IMR-90 (cell line): ENCODE measurements at regions not wholly inside any gene's neighbourhood (a gene's known extent, or its start where the extent isn't known, plus 50 kb on each side); places are given as distances from the start of the nearest gene placed in this dataset.

Source experiments
- ATAC-seq: fragments of 200-7000 bp; cut with Tn5 transposase; 2 replicates; pipeline ENCODE4 v1.9.1; 2020; ENCODE audit warnings: low read depth, mild to moderate bottlenecking, moderate library complexity
- BruUV-seq: library from RNA; stranded (reverse); fragments of 400-500 nt; replicated peaks from 2 replicates; lab custom pipeline; 2021; lab: Mats Ljungman, UMichigan
- CTCF ChIA-PET: fragments of 300-600 bp; formaldehyde crosslinking; extraction: SDS; loops from one replicate; lab custom pipeline; 2021; ENCODE audit warnings: antibody characterized with exemption; lab: Yijun Ruan, JAX
- POLR2A ChIA-PET: fragments of 300-600 bp; sonication (Branson Sonifier 250); formaldehyde crosslinking; loops from one replicate; lab custom pipeline; 2022; ENCODE audit warnings: antibody characterized with exemption; ENCODE audit not compliant: unreplicated experiment; lab: Charles Lee
- DNase-seq: peaks from one replicate; pipeline ENCODE4 v3.0.0; 2013
- H2AFZ ChIP-seq: replicated peaks from 2 replicates; pipeline ENCODE3; 2013; ENCODE audit warnings: low read length, mild to moderate bottlenecking; ENCODE audit not compliant: poor library complexity
- H2AK5ac ChIP-seq: 2 replicates; pipeline ENCODE4 v1.6.1; 2013; ENCODE audit warnings: low read depth, low read length, inconsistent platforms
- H2AK9ac ChIP-seq: replicated peaks from 2 replicates; pipeline ENCODE3; 2013; ENCODE audit warnings: mild to moderate bottlenecking, low read depth, low read length, moderate library complexity; ENCODE audit not compliant: poor library complexity
- H2BK120ac ChIP-seq: 2 replicates; pipeline ENCODE4 v1.6.1; 2013; ENCODE audit warnings: low read depth, low read length, inconsistent platforms
- H2BK15ac ChIP-seq: 3 replicates; pipeline ENCODE4 v1.6.1; 2013; ENCODE audit warnings: low read depth, low read length, inconsistent platforms
- H2BK20ac ChIP-seq: 2 replicates; pipeline ENCODE4 v1.6.1; 2013; ENCODE audit warnings: low read depth, mild to moderate bottlenecking, inconsistent platforms, low read length, moderate library complexity
- H2BK5ac ChIP-seq: 2 replicates; pipeline ENCODE4 v1.6.1; 2013; ENCODE audit warnings: mild to moderate bottlenecking, low read depth, low read length, inconsistent platforms; ENCODE audit not compliant: poor library complexity, severe bottlenecking
- H3K14ac ChIP-seq: replicated peaks from 2 replicates; pipeline ENCODE4 v1.6.1; 2013; ENCODE audit warnings: low read depth, low read length, inconsistent platforms
- H3K18ac ChIP-seq: 2 replicates; pipeline ENCODE4 v1.6.1; 2013; ENCODE audit warnings: low read depth, low read length, control low read depth
- H3K23ac ChIP-seq: 2 replicates; pipeline ENCODE4 v1.6.1; 2013; ENCODE audit warnings: low read depth, low read length, inconsistent platforms
- H3K27ac ChIP-seq: 2 replicates; pipeline ENCODE4 v1.5.1; 2013; ENCODE audit warnings: mild to moderate bottlenecking, control low read depth, low read length; ENCODE audit not compliant: insufficient read depth
- H3K27me3 ChIP-seq: 2 replicates; pipeline ENCODE4 v1.6.1; 2013; ENCODE audit warnings: low read length; ENCODE audit not compliant: control insufficient read depth, insufficient read depth
- H3K36me3 ChIP-seq: 2 replicates; pipeline ENCODE4 v1.6.1; 2013; ENCODE audit warnings: low read length, mixed read lengths; ENCODE audit not compliant: control insufficient read depth, insufficient read depth
- H3K4ac ChIP-seq: 2 replicates; pipeline ENCODE4 v1.6.1; 2013; ENCODE audit warnings: low read depth, low read length, inconsistent platforms
- H3K4me1 ChIP-seq: 2 replicates; pipeline ENCODE4 v1.6.1; 2013; ENCODE audit warnings: low read length, mixed read lengths; ENCODE audit not compliant: control insufficient read depth, insufficient read depth
- H3K4me2 ChIP-seq: 2 replicates; pipeline ENCODE4 v1.6.1; 2013; ENCODE audit warnings: low read depth, mild to moderate bottlenecking, control low read depth, low read length, moderate library complexity
- H3K4me3 ChIP-seq: 2 replicates; pipeline ENCODE4 v1.5.1; 2013; ENCODE audit warnings: low read depth, mild to moderate bottlenecking, control low read depth, low read length, moderate library complexity; ENCODE audit not compliant: insufficient read depth
- H3K56ac ChIP-seq: 2 replicates; pipeline ENCODE4 v1.6.1; 2013; ENCODE audit warnings: low read length, inconsistent platforms; ENCODE audit not compliant: insufficient read depth; ENCODE audit errors: extremely low read depth
- H3K79me1 ChIP-seq, 2 experiments: 2 replicates each; pipeline ENCODE4 v1.6.1; 2013; ENCODE audit warnings: low read length in 2 of 2, inconsistent platforms in 1 of 2, low read depth in 1 of 2
- H3K9ac ChIP-seq: 2 replicates; pipeline ENCODE4 v1.6.1; 2013; ENCODE audit warnings: low read depth, low read length, control low read depth
- H3K9me1 ChIP-seq: 2 replicates; pipeline ENCODE4 v1.6.1; 2013; ENCODE audit warnings: low read length, inconsistent platforms; ENCODE audit not compliant: insufficient read depth
- H3K9me3 ChIP-seq: 2 replicates; pipeline ENCODE4 v1.6.1; 2013; ENCODE audit warnings: low read length; ENCODE audit not compliant: control insufficient read depth, insufficient read depth
- H4K20me1 ChIP-seq: 2 replicates; pipeline ENCODE4 v1.6.1; 2013; ENCODE audit warnings: low read length, inconsistent platforms; ENCODE audit not compliant: insufficient read depth
- H4K5ac ChIP-seq: 2 replicates; pipeline ENCODE4 v1.6.1; 2013; ENCODE audit warnings: mild to moderate bottlenecking, low read depth, low read length, control low read depth
- H4K8ac ChIP-seq, 2 experiments: 2 replicates each; pipeline ENCODE4 v1.6.1; 2013; ENCODE audit warnings: low read depth in 2 of 2, low read length in 2 of 2, control low read depth in 1 of 2, inconsistent platforms in 1 of 2
- H4K91ac ChIP-seq: 2 replicates; pipeline ENCODE4 v1.6.1; 2013; ENCODE audit warnings: low read depth, low read length, inconsistent platforms; ENCODE audit not compliant: insufficient read depth
- BHLHE40 ChIP-seq: fragments of 150-350 bp; IDR thresholded peaks from 2 replicates; pipeline ENCODE4 v1.6.1; 2016; ENCODE audit warnings: mild to moderate bottlenecking, low read depth, low read length
- CEBPB ChIP-seq: IDR thresholded peaks from 2 replicates; pipeline ENCODE4 v1.6.1; 2012; ENCODE audit warnings: low read depth, low read length, improper control_type of control experiment
- CHD1 ChIP-seq: IDR thresholded peaks from 2 replicates; pipeline ENCODE4 v1.6.1; 2012; ENCODE audit warnings: low read depth, low read length, improper control_type of control experiment
- FOS ChIP-seq: fragments of 150-350 bp; IDR thresholded peaks from 2 replicates; pipeline ENCODE4 v1.6.1; 2016; ENCODE audit warnings: low read depth, low read length
- MAFK ChIP-seq: IDR thresholded peaks from 2 replicates; pipeline ENCODE4 v1.6.1; 2012; ENCODE audit warnings: low read depth, low read length, improper control_type of control experiment
- MAZ ChIP-seq: IDR thresholded peaks from 2 replicates; pipeline ENCODE4 v1.6.1; 2012; ENCODE audit warnings: low read depth, mild to moderate bottlenecking, low read length, improper control_type of control experiment, moderate library complexity, borderline replicate concordance
- MXI1 ChIP-seq: IDR thresholded peaks from 2 replicates; pipeline ENCODE4 v1.6.1; 2012; ENCODE audit warnings: low read depth, mild to moderate bottlenecking, low read length, moderate library complexity, borderline replicate concordance
- NFE2L2 ChIP-seq: fragments of 150-350 bp; IDR thresholded peaks from 2 replicates; pipeline ENCODE4 v1.6.1; 2016; ENCODE audit warnings: low read depth, mild to moderate bottlenecking, low read length
- POLR2A ChIP-seq: IDR thresholded peaks from 2 replicates; pipeline ENCODE4 v1.6.1; 2012; ENCODE audit warnings: mild to moderate bottlenecking, low read depth, low read length
- RAD21 ChIP-seq: IDR thresholded peaks from 2 replicates; pipeline ENCODE4 v1.6.1; 2012; ENCODE audit warnings: low read length, improper control_type of control experiment
- RCOR1 ChIP-seq: IDR thresholded peaks from 2 replicates; pipeline ENCODE4 v1.6.1; 2012; ENCODE audit warnings: mild to moderate bottlenecking, low read length, improper control_type of control experiment; ENCODE audit not compliant: insufficient replicate concordance
- RFX5 ChIP-seq: IDR thresholded peaks from 2 replicates; pipeline ENCODE4 v1.8.0; 2012; ENCODE audit warnings: low read depth, mild to moderate bottlenecking, low read length, moderate library complexity
- SMC3 ChIP-seq: fragments of 150-350 bp; IDR thresholded peaks from 2 replicates; pipeline ENCODE4 v1.6.1; 2016; ENCODE audit warnings: low read depth, mild to moderate bottlenecking, antibody characterized with exemption, low read length, moderate library complexity
- WGBS, 2 experiments: methylation state at CpG; one replicate each; pipeline versions ENCODE4 v1.1.5 to v1.1.7; 2013; ENCODE audit warnings: missing lambda C conversion rate in 2 of 2; ENCODE audit not compliant: insufficient read length in 1 of 2; ENCODE audit errors: extremely low coverage in 2 of 2; 5-methylcytosine and 5-hydroxymethylcytosine counted together
- dilution Hi-C: fragments of 300-500 bp; cut with HindIII; formaldehyde crosslinking; loops from one replicate; pipeline ENCODE4 v1.14.3; 2018; ENCODE audit warnings: low sequenced_read_pairs; ENCODE audit not compliant: unreplicated experiment
- in situ Hi-C: fragments of 300-500 bp; cut with MboI; formaldehyde crosslinking; loops from 3 replicates; pipeline ENCODE4 v1.14.3; 2019; ENCODE audit warnings: low sequenced_read_pairs, inconsistent platforms, mixed read lengths
- intact Hi-C: fragments of 100-400 bp; cut with micrococcal nuclease; formaldehyde crosslinking; loops from 2 replicates; pipeline ENCODE4 v1.10.0; 2022
- TF ChIP-seq, protein P1 (sequence below): conservative IDR thresholded peaks from 2 replicates; pipeline ENCODE4 v1.5.1; 2012; ENCODE audit warnings: mild to moderate bottlenecking, low read depth, low read length, improper control_type of control experiment
- TF ChIP-seq, protein P2 (sequence below): fragments of 150-350 bp; IDR thresholded peaks from 2 replicates; pipeline ENCODE4 v1.6.1; 2016; ENCODE audit warnings: low read depth, mild to moderate bottlenecking, low read length, moderate library complexity, borderline replicate concordance
- TF ChIP-seq, protein P3 (sequence below): fragments of 150-350 bp; IDR thresholded peaks from 2 replicates; pipeline ENCODE4 v1.6.1; 2017; ENCODE audit warnings: mild to moderate bottlenecking, antibody characterized with exemption, low read length, low read depth

DNA sequence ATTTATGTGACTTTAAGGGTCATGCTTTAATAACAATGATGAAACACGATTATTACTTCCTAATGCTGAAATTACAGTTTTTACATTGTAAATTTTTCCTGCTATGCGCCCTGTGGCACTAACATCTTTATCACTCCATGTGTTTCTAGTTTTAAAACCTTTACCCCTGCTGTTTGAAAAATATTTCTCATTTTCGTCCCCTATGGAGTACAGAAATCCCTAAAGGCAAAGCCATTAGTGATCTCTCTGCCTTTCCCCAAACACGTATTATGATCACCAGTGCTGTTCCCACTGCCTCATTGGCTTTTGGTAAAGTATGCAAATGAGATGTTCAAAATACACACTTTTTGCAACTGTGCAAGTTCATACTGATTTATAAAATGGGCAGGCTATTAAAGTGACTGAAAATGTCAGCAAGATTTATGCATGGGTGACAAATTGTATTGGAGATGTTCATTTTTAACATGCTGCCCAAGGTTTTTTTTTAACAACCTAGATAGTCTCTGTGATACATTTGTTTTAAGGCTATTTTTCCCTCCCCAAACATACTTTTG is 1468.2 kb upstream of the ACVR2A start:
- CTCF ChIA-PET: no interaction called here
- H4K91ac ChIP-seq: no peak overlapping the region
- in situ Hi-C loops (no loop called here), intact Hi-C loops (no loop called here), dilution Hi-C loops (no loop called here)
- no peaks in the 10 kb centered on the region for H3K36me3 ChIP-seq
- no peak overlapping the region for H3K4ac ChIP-seq
- H3K14ac ChIP-seq: no peak overlapping the region
- no peak overlapping the region for H3K27ac ChIP-seq
- no peak overlapping the region for H4K5ac ChIP-seq
- H3K79me1 ChIP-seq: no peaks in the 10 kb centered on the region
- no peak overlapping the region for H3K23ac ChIP-seq
- no peak overlapping the region for H3K18ac ChIP-seq
- H3K27me3 ChIP-seq: no peaks in the 10 kb centered on the region
- no peak overlapping the region for H2AK5ac ChIP-seq
- no peak overlapping the region for H3K4me3 ChIP-seq
- no peak overlapping the region for H2AK9ac ChIP-seq
- H3K4me2 ChIP-seq: no peak overlapping the region
- no peaks in the 10 kb centered on the region for H3K4me1 ChIP-seq
- no peak overlapping the region for H2BK120ac ChIP-seq
- no peak for ATAC-seq
- no peak overlapping the region for H2AFZ ChIP-seq
- POLR2A ChIA-PET: interaction anchor here (0.5 kb wide), 1 partner anchor 117 kb away, joined by 4 read pairs; no protein-coding TSS in a partner anchor
- no peaks in the 10 kb centered on the region for H3K9me3 ChIP-seq
- no peaks in the 10 kb centered on the region for H4K20me1 ChIP-seq
- DNase-seq: no peak
- H3K9me1 ChIP-seq: no peaks in the 10 kb centered on the region
- no peak overlapping the region for H3K9ac ChIP-seq
- no peak overlapping the region for H2BK15ac ChIP-seq
- no peak for TF ChIP-seq CHD1
- TF ChIP-seq, protein P1, sequence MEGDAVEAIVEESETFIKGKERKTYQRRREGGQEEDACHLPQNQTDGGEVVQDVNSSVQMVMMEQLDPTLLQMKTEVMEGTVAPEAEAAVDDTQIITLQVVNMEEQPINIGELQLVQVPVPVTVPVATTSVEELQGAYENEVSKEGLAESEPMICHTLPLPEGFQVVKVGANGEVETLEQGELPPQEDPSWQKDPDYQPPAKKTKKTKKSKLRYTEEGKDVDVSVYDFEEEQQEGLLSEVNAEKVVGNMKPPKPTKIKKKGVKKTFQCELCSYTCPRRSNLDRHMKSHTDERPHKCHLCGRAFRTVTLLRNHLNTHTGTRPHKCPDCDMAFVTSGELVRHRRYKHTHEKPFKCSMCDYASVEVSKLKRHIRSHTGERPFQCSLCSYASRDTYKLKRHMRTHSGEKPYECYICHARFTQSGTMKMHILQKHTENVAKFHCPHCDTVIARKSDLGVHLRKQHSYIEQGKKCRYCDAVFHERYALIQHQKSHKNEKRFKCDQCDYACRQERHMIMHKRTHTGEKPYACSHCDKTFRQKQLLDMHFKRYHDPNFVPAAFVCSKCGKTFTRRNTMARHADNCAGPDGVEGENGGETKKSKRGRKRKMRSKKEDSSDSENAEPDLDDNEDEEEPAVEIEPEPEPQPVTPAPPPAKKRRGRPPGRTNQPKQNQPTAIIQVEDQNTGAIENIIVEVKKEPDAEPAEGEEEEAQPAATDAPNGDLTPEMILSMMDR: no peak
- no peak for TF ChIP-seq NFE2L2
- no peak for TF ChIP-seq POLR2A
- TF ChIP-seq, protein P2, sequence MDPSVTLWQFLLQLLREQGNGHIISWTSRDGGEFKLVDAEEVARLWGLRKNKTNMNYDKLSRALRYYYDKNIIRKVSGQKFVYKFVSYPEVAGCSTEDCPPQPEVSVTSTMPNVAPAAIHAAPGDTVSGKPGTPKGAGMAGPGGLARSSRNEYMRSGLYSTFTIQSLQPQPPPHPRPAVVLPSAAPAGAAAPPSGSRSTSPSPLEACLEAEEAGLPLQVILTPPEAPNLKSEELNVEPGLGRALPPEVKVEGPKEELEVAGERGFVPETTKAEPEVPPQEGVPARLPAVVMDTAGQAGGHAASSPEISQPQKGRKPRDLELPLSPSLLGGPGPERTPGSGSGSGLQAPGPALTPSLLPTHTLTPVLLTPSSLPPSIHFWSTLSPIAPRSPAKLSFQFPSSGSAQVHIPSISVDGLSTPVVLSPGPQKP: no peak
- no peak for TF ChIP-seq RAD21
- TF ChIP-seq SMC3: no peak
- TF ChIP-seq MAZ: no peak
- TF ChIP-seq MAFK: no peak
- TF ChIP-seq RCOR1: no peak
- TF ChIP-seq RFX5: no peak
- TF ChIP-seq BHLHE40: no peak
- no peak for TF ChIP-seq CEBPB
- TF ChIP-seq, protein P3, sequence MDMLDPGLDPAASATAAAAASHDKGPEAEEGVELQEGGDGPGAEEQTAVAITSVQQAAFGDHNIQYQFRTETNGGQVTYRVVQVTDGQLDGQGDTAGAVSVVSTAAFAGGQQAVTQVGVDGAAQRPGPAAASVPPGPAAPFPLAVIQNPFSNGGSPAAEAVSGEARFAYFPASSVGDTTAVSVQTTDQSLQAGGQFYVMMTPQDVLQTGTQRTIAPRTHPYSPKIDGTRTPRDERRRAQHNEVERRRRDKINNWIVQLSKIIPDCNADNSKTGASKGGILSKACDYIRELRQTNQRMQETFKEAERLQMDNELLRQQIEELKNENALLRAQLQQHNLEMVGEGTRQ: no peak
- no peak for TF ChIP-seq FOS
- TF ChIP-seq MXI1: no peak
- no peak overlapping the region for H3K56ac ChIP-seq
- no peak overlapping the region for H4K8ac ChIP-seq
- no peak overlapping the region for H2BK20ac ChIP-seq
- no peak overlapping the region for H2BK5ac ChIP-seq
- no TSS peak for BruUV-seq
- WGBS, 2 experiments: no CpG with 5 or more reads among the region's 4 CpGs
